ENCODE measurements at regions not wholly inside any gene's neighbourhood (a gene's known extent, or its start where the extent isn't known, plus 50 kb on each side); places are given as distances from the start of the nearest gene placed in this dataset.
A peak's percentile ranks its signal among the peaks of the same experiment; 100 is the strongest.

GRCh38 chr5:119302916-119303897 lies 52.6 kb upstream of the TNFAIP8 start (continued):
- TF ChIP-seq CTCF (conservative IDR thresholded peaks at IDR 0.05; ENCODE audit: low read depth, low read length) (no peak; the same call in 1 of the 2 replicates), MAFK (IDR thresholded peaks at IDR 0.05; ENCODE audit: low read depth, low read length) (peak; percentile 46; the same call in 1 of the 2 replicates), SMC3 (IDR thresholded peaks at IDR 0.05; ENCODE audit: low read depth, low read length) (peak; percentile 11; the same call in 1 of the 2 replicates)
